Coronary artery (tissue), 2 donors: ENCODE measurements at regions not wholly inside any gene's neighbourhood (a gene's known extent, or its start where the extent isn't known, plus 50 kb on each side); places are given as distances from the start of the nearest gene placed in this dataset.

Source experiments
- DNase-seq: peaks from one replicate; pipeline ENCODE4 v3.0.0-alpha.2; 2017; ENCODE audit warnings: low spot score
- H3K27ac ChIP-seq, 2 donors: fragments of 200-600 bp; sonication (generic); one replicate each; pipeline ENCODE4 v1.5.1; 2016 to 2019
- H3K4me3 ChIP-seq: fragments of 200-600 bp; sonication (generic); 2 replicates; pipeline ENCODE4 v1.5.1; 2016; ENCODE audit warnings: mild to moderate bottlenecking, moderate library complexity
- TF ChIP-seq, protein P1 (sequence below): fragments of 200-600 bp; sonication (generic); IDR thresholded peaks from one replicate; pipeline ENCODE4 v1.5.1; 2019; ENCODE audit warnings: antibody characterized with exemption

DNA sequence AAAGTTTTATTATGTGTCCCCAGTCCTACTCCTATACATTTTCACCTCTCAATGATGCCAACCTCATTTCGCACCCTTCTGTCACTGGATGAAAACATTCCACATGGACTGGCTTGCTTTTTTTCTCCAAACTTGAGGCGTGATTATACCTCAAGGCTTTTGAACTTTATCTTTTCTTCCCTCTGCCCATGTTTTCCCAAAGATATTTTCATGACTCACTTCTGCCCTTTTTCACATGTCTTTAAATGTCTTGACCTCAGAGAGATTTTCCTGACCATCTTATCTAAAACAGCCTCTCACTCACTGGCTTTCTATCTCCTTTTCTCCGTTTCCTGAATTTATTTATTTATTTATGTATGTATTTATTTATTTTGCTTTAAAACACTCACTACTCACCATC lies 659.0 kb downstream of the PTPRC start:
- H3K4me3 ChIP-seq = no peak overlapping the region
- no peak overlapping the region for H3K27ac ChIP-seq
- no peak for DNase-seq
- TF ChIP-seq, protein P1, sequence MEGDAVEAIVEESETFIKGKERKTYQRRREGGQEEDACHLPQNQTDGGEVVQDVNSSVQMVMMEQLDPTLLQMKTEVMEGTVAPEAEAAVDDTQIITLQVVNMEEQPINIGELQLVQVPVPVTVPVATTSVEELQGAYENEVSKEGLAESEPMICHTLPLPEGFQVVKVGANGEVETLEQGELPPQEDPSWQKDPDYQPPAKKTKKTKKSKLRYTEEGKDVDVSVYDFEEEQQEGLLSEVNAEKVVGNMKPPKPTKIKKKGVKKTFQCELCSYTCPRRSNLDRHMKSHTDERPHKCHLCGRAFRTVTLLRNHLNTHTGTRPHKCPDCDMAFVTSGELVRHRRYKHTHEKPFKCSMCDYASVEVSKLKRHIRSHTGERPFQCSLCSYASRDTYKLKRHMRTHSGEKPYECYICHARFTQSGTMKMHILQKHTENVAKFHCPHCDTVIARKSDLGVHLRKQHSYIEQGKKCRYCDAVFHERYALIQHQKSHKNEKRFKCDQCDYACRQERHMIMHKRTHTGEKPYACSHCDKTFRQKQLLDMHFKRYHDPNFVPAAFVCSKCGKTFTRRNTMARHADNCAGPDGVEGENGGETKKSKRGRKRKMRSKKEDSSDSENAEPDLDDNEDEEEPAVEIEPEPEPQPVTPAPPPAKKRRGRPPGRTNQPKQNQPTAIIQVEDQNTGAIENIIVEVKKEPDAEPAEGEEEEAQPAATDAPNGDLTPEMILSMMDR = no peak

DNA sequence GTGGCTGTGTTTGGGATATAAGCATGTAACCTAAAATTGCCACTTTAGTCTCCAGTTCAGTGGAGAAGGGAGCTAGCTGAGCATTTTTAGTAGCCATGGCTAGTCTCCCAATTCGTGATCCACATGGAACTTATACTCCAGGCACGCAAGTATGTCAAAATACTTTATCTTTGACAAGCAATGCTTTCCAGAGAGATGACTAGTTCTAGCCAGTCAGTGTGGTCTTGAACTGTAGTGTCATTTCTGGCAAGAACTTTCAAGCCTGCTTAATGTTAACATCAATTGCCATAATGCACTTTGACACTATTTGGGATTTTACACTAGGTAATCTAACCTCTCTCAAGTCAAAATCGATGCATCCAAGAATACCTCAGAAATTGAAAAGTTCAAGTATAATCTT lies 660.0 kb downstream of the PTPRC start:
- Histone ChIP-seq H3K4me3 (no peak overlapping the region), H3K27ac (no peak overlapping the region)
- TF ChIP-seq, protein P1 = no peak
- DNase-seq = no peak

DNA sequence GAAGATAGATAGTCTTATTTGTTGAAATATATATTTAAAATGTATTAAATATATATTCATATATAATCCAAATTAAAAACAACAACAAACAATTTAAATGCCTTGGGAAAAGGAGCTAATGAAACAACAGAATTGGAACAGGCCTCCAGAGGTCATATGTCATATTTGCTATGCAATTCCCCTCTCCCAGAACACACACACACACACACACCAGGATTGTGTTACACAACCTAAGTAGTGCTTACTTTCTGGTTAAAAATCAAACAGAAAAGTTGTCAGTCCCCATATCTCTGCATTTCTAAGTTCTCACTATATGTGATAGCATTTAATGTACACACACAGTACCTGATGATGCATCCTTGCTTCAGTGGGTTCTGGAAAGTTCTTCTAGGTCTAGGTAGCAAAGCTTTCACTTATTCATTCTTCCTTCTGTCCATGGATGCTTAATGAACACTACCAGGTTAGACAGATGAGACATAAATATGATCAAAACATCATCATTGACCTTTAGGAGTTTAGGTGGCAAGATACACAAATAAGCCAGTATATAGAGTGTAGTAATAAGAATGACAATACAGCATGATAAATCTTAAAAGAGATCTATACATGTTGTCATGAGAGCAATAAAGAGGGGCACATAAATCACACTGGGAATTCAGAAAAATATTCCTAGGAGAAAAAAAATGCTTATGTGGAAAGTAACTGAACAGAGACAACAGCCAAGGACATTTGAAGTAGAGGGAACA lies 662.8 kb downstream of the PTPRC start:
- TF ChIP-seq, protein P1 = no peak
- DNase-seq = no peak
- Histone ChIP-seq H3K4me3 (no peak overlapping the region), H3K27ac (no peak overlapping the region)

- H3K4me3 ChIP-seq = no peak overlapping the region
- TF ChIP-seq, protein P1 = no peak
- DNase-seq = no peak
- no peak overlapping the region for H3K27ac ChIP-seq
Observed at GRCh38 chr1:199302554-199302953, 663.7 kb downstream of the PTPRC start.

DNA sequence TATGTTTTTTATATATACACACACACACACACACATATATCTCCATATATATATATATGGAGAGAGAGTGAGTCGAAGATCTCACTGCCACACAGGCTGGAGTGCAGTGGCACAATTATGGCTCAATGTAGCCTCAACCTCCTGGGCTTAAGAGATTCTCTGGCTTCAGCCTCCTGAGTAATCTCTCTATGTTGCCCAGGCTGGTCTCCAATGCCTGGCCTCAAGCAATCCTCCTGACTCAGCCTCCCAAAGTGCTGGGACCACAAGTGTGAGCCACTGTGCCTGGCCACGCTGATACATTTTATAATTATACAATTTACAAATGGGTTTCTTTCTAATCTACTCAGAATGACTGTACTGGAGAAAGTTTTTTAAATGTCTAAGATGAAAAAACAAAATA lies 664.2 kb downstream of the PTPRC start:
- H3K27ac ChIP-seq = no peak overlapping the region
- no peak for DNase-seq
- TF ChIP-seq, protein P1 = no peak
- H3K4me3 ChIP-seq = no peak overlapping the region

DNA sequence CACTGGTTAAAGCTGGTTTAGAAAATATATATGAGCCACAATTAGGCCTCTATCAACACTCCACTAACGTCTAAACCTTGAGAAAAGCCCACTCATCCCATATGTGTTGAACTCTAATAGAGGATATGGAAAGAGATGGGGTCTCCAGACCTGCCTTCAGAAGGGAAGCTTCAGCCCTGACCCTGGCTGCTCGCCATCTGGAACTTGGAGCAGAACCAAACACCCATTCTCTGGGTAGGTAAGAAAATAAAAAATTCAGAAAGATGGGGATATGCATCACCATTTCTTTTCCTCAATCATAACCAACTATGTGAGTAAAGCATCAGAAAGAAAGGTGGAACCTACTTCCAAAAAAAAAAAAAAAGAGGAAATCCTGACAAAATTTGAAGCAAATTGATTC lies 666.2 kb downstream of the PTPRC start:
- no peak for DNase-seq
- Histone ChIP-seq H3K4me3 (no peak overlapping the region), H3K27ac (no peak overlapping the region)
- TF ChIP-seq, protein P1 = no peak

- no peak for DNase-seq
- TF ChIP-seq, protein P1 = no peak
- Histone ChIP-seq H3K4me3 (no peak overlapping the region), H3K27ac (no peak overlapping the region)
Observed at GRCh38 chr1:199307496-199308264, 668.8 kb downstream of the PTPRC start.
